COR-L47 (cell line): ENCODE measurements at regions not wholly inside any gene's neighbourhood (a gene's known extent, or its start where the extent isn't known, plus 50 kb on each side); places are given as distances from the start of the nearest gene placed in this dataset.
"Not testable (repeated sequence)": the region's sequence is repeated elsewhere in the genome, so short reads cannot be mapped to it uniquely, and the experiment has no call there.

Experiments
- DNase-seq: peaks from one replicate; lab custom pipeline; 2025; lab: John Stamatoyannopoulos, UW

DNA sequence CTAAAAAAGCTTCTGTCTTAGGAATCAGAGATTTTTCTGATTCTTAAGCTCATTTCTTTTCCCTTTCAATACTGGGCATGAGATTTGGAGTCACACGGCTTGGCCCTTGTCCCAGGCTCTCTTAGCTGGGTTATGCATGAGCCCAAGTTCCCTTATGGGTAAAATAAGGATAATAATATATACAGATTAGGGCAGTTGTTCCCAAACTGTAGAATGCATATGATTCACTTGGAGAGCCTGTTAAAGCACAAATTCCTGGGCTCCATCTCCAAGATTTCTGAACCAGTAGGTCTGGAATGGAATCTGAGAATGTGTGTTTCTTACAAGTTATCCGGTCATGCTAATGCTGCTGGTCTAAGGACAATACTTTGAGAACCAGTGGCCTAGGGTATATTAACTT is 154.0 kb downstream of the REEP3 start:
- DNase-seq = no peak

DNA sequence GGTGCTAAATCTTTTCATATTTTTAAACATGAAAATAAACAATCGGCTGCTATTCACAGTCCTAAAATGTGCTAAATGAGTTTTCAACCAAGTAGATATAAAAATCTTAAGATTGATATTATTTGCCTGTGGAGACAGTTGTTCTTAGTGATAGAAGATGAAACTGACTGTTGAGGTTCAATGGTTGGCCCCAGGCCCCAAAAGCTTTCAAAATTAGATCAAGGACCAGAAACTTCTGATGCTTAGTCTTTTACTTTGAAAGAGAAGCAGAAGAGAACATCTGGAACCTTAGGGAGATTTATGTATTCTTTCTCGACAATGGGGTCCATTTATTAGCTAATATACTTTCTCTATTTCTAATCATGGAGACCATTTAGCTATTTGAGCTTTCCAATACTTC is 155.8 kb downstream of the REEP3 start:
- DNase-seq = no peak

DNA sequence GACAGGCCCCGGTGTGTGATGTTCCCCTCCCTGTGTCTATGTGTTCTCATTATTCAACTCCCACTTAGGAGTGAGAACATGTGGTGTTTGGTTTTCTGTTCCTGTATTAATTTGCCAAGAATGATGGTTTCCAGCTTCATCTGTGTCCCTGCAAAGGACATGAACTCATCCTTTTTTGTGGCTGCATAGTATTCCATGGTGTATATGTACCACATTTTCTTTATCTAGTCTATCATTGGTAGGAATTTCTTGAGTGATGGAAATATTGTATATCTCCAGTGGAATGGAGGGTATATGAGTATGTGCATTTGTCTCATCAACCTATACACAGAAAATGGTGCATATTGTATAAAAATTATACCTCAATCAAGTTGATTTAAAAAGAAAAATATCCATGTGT is 159.3 kb downstream of the REEP3 start:
- not testable (repeated sequence) for DNase-seq

DNA sequence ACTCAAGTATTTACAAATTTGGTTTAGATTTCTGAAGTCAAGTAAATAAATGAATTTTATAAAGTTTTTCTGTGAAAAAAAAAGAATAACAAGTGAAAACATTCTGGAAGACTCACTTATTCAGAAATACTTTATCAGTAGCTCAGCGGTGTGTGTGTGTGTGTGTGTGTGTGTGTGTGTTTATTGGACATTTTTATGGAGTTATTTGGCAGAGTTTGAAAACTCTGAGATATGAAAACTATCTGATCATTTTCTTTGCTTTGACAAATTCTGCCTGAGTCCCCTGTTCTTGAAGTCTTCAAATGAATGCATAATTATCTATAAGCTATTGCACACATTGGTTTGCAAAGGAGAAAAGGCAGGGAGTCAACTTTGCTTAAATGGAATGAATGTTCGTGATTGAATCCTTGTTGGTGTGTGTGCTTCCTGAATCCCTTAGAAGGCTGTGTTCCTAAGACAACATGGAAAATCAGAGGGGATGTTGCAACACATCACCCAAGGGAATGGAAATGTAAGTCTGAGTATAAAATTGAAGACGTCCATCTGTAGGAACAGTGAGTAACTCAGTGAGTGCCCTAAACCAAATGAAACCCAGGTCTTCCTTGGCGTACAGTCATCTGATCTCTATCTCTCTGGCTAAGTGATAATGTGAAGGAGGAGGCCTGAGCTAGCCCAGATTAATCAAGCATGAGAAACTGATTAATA is 160.9 kb downstream of the REEP3 start:
- no peak for DNase-seq

DNA sequence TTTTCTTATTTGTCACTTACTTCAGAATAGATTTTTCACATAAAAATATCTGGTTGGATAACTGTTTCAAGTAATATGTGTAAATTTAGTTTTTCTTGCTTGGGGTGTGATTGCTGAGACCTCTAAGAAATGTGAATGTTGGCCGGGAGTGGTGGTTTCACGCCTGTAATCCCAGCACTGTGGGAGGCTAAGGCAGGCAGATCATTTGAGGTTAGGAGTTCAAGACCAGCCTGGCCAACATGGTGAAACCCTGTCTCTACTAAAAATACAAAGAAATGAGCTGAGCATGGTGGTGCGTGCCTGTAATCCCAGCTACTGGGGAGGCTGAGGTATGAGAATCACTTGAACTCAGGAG is 161.5 kb downstream of the REEP3 start:
- DNase-seq = not testable (repeated sequence)

DNA sequence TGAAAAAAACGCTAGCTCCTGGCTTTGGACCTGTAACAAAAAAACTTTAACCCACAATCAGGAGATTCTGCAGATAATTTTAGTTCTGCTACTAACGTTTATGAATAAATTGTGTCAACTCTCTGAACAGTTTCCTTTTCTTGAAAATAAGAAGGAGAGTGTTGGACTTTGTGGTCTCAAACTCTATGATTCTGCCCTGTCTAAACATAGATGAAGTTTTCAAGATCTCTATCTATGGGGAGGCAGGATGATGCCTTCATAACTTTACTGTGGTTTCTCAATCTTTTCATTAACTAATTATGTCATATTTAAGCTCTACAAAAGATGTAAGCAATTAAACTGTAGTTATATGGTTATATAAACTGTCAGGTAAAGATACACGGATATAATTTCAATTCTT is 162.0 kb downstream of the REEP3 start:
- DNase-seq = no peak

DNA sequence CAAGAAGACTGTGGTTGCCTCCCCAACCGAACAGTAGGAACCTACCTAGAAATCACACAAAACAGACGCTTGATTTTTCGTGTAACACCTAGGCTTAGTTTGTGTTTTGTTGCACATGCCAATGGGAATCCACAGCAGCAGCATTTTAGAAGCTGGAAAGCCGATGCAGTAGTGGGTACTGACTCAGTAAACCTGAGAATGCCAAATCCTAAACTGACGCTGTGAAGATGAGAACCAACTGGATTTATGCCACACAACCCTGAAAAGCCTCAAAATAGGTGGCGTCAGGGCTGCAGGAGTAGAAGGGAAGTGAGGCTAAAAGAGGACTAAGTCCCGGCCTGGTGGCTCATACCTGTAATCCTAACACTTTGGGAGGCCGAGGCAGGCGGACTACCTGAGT is 162.5 kb downstream of the REEP3 start:
- DNase-seq = no peak

DNA sequence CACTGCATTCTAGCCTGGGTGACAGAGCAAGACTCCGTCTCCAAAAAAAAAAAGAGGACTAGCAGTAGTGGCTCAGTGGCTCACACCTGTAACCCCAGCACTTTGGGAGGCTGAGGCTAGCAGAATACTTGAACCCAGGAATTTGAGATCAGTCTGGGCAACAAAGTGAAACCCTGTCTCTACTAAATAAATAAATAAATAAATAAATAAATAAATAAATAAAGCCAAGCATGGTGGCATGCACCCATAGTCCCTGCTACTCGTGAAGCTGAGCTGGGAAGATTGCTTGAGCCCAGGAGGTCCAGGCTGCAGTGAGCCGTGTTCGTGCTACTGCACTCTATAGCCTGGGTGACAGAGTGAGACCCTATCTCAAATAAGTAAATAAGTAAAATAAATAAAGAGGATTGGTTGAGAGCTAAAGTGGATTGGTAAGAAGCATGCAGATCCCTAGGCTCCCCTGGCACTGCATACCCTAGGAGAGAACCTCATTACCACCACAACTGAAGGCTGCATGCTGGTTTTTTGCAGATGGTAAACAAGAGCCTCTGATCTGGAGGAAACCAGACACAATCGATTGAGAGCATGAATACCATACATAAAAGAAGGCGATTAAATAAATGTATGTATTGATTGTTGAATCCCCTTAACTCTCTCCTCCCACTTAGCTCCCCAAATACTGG is 163.2 kb downstream of the REEP3 start:
- DNase-seq = no peak

DNA sequence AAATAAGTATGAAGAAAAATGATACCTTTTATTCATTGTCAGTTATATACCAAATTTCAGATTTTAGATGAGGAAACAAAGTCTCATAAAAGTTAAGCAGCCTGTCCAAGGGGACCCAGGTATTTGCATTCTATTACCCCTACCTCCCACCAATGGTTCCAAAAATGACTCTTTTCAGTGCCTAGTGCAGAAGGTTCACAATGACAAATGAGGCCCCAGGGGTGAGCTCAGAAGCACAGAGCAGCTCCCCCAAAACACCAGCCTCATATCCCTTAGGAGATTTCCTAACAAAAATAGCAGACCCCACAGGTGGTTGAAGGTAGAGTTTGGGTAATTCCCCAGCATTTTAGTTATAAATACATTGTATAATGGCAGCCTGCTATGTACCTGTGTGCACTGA is 168.6 kb downstream of the REEP3 start:
- no peak for DNase-seq

DNA sequence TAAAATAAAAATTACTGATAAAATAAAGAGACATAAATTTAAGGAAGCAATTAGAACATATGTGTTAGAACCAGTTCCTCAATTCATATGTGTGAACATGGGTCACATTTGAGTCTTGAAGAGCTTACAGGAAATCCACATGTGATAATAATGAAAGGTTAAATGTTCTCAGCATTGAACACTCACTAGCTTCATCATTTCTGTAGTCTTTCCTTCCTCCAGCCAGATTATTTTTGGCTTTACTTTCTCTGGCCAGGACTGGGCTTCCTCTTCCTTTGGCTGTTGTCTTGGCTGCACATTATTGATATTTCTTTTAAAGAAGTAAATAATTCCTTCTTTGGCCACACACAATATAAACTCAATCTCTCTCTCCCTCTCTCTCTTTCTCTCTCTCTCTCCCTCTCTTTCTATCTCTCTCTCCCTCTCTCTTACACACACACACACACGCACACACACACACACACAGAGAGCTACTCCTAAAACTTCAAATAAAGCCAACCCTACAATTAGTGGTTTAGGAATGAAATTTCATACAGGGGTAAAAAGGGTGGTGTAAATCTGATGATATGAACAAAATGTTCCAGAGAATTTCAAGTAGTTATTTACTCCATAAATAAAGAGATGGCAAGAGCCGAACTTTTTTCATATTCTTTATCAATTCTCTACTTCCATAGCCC is 171.2 kb downstream of the REEP3 start:
- DNase-seq = no peak

DNA sequence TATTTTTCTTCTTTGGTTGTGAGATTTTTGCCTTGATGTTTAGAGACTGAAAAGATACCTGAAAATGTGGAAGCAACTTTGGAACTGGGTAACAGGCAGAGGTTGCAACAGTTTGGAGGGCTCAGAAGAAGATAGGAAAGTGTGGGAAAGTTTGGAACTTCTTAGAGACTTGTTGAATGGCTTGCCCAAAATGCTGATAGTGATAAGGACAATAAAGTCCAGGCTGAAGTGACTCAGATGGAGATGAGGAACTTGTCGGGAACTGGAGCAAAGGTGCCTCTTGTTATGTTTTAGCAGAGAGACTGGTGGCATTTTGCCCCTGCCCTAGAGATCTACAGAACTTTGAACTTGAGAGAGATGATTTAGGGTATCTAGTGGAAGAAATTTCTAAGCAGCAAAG is 171.8 kb downstream of the REEP3 start:
- DNase-seq = not testable (repeated sequence)

DNA sequence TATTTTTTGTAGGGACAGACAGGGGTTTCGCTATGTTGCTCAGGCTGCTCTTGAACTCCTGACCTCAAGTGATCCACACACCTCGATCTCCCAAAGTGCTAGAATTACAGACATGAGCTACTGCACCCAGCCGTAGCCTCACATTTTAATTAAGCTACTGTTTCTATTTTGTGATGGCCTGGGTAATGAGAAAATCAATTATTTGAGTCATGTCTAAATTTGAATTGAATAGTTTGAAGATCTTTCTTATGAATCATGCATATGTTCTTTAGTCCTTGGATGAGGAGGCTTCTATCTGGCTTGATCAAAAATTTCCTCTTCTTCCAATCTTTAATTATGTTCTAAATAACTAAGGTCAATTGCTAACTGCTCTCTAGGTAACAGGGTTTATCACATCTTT is 175.0 kb downstream of the REEP3 start:
- no peak for DNase-seq

DNA sequence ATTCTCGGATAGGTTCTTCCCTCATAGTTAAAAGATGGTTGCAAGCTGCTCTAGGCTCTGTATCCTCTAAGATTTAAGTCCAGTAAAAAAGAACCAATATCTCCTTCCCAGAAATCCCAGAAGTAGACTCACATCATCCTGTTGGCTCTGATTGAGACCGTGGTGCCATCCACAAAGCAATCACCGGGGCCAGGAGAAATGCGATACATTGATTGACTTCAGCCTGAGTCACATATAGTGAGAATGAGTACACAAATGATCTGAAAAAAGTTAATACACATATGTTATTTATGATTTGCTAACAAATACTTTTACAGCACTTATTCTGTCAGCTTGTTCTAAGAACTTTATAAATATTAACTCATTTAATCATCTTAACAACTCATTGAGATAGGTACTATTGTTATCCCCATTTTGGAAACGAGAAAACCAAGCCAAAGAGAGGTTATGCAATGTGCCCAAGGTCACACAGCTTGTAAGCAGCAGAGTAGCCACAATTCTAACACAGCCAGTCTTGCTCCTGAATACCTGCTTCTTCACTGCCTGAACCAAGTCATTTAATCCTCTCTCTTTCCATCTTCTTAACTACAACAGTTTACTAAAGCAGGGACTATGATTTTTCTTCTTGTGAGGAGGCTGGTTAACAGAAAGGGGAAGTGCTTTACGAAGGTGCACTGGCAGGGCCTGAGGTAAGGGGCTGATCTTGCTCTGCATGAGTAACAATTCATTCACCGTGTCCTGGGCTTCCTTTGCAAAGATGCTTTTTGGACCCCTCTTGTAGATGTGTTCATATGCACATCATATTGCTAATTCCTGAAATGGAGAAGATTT is 177.0 kb downstream of the REEP3 start:
- DNase-seq = no peak

DNA sequence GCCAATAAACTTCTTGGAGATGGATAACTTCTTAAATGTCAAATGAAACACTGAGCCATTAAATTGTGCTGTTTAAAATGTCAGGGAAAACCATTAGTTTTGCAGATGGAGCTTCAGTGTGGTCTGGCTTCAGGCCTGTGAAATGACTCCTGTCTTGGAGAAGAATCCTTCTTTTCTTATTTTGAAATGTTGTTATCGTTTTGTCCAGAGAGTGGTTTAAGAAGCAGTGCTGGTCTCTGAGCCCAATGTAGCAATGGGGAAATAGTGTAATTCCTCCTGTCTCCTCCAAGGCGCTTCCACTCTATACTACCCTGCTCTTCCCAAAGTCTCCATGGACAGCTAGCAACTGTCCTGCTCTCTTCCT is 177.6 kb downstream of the REEP3 start:
- no peak for DNase-seq

DNA sequence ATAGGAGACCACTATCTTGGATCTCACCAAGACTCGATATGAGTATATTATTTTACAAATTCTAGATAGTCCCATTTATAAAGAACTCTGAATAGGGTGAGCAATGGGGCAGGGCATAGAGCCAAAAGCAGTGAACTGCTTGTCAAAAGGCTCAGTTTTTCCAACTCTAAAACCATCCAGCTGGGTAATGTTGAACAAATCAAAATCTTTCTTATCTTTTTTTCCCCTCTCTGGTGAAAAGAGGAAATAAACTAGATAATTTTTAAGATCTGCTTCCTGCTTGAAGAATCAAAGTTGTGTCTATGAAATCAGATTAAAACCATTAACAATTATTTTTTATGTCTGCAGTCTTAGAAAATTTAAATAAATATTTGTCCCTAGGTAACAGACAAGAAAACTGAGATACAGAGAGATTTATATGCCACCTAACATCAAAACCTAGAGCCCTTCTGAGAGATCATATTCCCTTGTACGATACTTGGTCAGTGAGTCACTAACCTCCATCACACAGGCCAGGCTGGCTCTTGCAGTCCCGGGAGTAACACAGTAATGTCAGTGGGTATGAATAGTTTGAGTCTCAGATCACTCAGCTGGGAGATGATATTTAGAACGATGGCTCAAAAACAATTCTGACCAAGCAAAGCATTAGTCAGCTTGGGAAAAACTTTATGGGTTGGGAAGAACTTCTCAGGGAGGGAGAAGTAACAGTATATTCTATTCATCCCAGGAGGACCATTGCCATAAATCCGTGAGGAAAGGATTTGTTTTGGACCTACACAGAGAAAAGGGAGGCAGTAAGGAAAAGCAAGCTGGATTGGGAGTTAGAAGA is 178.8 kb downstream of the REEP3 start:
- no peak for DNase-seq

DNA sequence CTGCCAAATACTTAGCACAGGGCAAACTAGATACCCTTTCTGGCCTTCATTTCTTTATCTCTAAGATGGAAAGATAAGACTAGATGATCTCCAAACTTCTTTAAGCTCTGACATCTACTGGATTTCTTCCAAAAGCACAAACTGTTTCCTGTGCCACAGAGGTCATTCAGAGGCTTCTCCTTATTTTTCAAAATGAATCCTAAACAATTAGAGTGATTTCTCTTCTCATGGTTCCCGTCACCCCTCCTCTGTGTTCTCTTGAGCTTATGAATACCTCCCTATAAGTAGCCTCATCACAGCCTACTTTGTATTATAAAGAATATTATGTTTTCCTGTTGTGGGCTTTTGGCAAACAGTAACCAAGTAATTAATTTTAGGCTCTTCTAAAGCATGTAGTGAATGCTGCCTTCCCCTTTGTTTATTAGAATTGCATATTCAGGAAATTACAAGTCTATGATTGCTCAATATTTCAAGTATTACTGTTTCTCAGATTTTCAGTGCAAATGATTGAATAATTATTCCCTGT is 179.5 kb downstream of the REEP3 start:
- DNase-seq = peak; percentile 47

DNA sequence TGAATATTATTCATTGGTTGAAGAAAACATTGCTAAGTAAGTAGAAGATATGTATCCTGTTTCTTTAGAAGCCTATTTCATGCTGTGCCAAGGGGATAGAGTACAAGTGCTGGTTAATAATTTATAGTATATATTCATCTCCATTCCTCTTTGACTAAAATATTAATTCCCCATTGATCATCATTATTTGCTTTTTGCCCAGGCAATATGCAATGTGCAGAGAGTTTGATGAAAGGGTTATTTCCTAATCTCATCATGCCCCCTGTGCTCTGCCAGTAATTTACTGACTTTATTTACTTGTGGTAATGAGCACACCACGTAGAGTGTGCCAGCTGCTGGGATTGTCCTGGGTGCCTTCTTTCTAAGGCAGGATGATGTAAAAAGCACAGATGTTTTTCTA is 180.9 kb downstream of the REEP3 start:
- peak; percentile 77 for DNase-seq

DNA sequence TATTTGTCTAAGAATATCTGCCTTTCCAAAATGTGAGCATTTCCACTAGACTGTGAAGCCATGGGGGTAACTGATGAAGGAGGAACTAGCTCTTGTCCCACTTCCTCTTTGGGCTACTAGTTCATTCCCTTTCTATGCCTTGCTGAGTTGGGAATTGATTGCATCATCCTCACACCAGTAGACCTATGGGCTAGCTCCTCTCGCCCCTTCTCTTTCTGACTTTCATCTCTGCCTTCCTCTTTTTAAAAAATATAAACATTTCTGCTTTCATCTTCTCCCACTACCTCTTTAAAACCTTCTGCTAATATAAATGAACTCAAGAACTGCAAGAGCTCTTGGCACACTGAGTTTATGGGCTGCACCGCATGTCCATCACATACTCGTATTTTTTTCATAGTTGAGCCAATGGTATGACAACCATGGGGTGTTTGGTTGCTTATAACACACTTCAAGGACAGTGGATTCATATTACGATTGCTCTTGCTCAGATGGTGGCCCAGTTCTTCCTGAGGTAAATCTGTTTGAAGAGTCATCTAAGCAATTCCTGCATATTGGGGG is 182.0 kb downstream of the REEP3 start:
- no peak for DNase-seq

DNA sequence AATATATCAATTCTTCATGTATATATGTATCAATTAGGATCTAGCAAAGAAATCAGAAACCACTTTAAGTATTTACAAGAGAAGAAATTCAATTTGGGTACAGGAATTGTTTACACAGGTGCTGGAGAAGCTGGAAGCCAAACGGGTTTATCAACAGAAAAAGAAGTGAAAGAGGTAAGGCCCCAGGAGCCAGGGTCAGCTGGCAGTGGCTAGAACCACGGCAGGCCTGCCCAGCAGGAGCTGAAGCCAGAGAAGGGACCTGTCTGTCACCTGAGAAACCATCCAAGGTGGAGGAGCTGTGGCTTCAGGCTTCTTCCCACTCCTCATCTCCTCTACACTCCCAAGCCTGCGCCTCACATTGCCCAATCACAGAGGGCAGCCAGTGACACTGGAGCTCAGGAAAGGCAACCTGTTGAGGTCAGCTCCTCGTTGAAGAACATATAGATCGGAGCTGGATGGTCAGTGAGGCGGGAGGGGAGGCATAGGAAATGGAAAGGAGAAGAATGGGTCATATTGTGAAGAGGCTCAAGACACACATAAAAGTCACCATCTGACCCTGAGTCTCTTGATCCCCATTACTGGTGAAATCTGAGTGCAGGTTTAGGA is 182.6 kb downstream of the REEP3 start:
- DNase-seq = peak; percentile 65

DNA sequence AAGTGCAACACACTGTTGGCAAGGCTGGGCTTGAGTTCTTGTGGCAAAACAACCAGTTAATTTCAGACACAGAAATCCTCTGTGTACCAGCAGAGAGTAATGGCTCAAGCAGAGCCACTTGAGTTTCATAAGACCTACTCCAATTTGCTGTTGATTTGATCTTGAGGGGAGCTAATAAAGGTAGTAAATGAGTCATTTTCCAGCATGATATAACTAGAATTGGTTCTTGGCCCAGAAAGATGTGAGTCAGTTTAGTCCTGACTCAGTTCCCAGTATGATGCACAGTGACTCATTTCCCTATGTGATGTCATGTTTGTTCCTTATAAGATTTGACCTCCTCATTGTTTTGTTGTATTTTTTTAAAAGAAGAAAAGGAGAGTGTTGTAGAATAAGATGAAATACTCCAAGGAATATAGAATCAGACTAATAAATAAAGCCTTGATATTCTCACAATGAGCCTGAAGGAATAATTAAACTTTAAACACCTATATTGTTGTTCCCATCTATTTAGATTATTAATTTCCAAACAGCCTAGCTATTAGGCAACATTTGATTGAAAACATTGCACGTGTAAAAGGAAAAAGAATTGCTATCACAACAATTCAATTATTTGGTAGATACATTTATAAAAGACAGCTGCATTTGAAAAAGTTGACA is 186.2 kb downstream of the REEP3 start:
- DNase-seq = no peak
